ENCODE measurements at regions not wholly inside any gene's neighbourhood (a gene's known extent, or its start where the extent isn't known, plus 50 kb on each side); places are given as distances from the start of the nearest gene placed in this dataset.
A peak's percentile ranks its signal among the peaks of the same experiment; 100 is the strongest.

- no peaks in the 10 kb centered on the region for H3K4me1 ChIP-seq
- no peak overlapping the region for H3K4me3 ChIP-seq
- no peak for TF ChIP-seq POLR2AphosphoS5 (IDR thresholded peaks at IDR 0.05)
- TF ChIP-seq CTCF (IDR thresholded peaks at IDR 0.05) = no peak
- TF ChIP-seq POLR2A (IDR thresholded peaks at IDR 0.05) = no peak
- TF ChIP-seq EP300 (IDR thresholded peaks at IDR 0.05) = no peak
- 47 to 54% methylated on average over 3 of the region's 3 CpGs for WGBS, 2 donors
- peaks cover 0 to 13% (median 6%) of the 10 kb centered on the region in 4 donors for H3K9me3 ChIP-seq
- H3K36me3 ChIP-seq = no peaks in the 10 kb centered on the region
- no peak for DNase-seq
- H3K27me3 ChIP-seq = no peaks in the 10 kb centered on the region
- H3K27ac ChIP-seq = no peak overlapping the region
- ATAC-seq (ENCODE audit: low FRiP score in 2 of 2) = no peak
Observed at GRCh38 chr7:130831322-130831721, 97.3 kb upstream of the KLF14 start.

GRCh38 chr7:130831817-130832481 lies 97.9 kb upstream of the KLF14 start:
- Histone ChIP-seq H3K36me3 (no peaks in the 10 kb centered on the region), H3K27ac (no peak overlapping the region), H3K4me3 (no peak overlapping the region), H3K27me3 (no peaks in the 10 kb centered on the region), H3K4me1 (no peaks in the 10 kb centered on the region), H3K9me3 (peaks cover 0 to 8% (median 4%) of the 10 kb centered on the region in 4 donors)
- peak; percentile 27 to 72 (median 56) for TF ChIP-seq CTCF (IDR thresholded peaks at IDR 0.05)
- no peak for TF ChIP-seq POLR2AphosphoS5 (IDR thresholded peaks at IDR 0.05)
- WGBS, 2 donors = 31 to 45% methylated on average over 6 of the region's 6 CpGs
- ATAC-seq (ENCODE audit: low FRiP score in 2 of 2) = peak in 1 of 2 donors; percentile 63
- DNase-seq = no peak

GRCh38 chr7:130838738-130839137 lies 104.7 kb upstream of the KLF14 start:
- Histone ChIP-seq H3K4me3 (no peak overlapping the region), H3K4me1 (no peaks in the 10 kb centered on the region), H3K36me3 (no peaks in the 10 kb centered on the region), H3K27me3 (no peaks in the 10 kb centered on the region), H3K27ac (no peak overlapping the region), H3K9me3 (no peaks in the 10 kb centered on the region)
- DNase-seq (no peak), ATAC-seq (ENCODE audit: low FRiP score in 2 of 2) (peak in 1 of 2 donors; percentile 70)
- 62 to 68% methylated on average over 1 of the region's 1 CpG for WGBS, 2 donors
- TF ChIP-seq POLR2AphosphoS5 (IDR thresholded peaks at IDR 0.05) (no peak), POLR2A (IDR thresholded peaks at IDR 0.05) (no peak), CTCF (IDR thresholded peaks at IDR 0.05) (no peak), EP300 (IDR thresholded peaks at IDR 0.05) (no peak)

- H3K9me3 ChIP-seq = no peaks in the 10 kb centered on the region
- ATAC-seq (ENCODE audit: low FRiP score in 2 of 2) (no peak), DNase-seq (no peak)
- TF ChIP-seq EP300 (IDR thresholded peaks at IDR 0.05) (no peak), POLR2AphosphoS5 (IDR thresholded peaks at IDR 0.05) (no peak), CTCF (IDR thresholded peaks at IDR 0.05) (no peak), POLR2A (IDR thresholded peaks at IDR 0.05) (no peak)
- H3K4me1 ChIP-seq = no peaks in the 10 kb centered on the region
- no peak overlapping the region for H3K4me3 ChIP-seq
- H3K27me3 ChIP-seq = no peaks in the 10 kb centered on the region
- H3K27ac ChIP-seq = no peak overlapping the region
- H3K36me3 ChIP-seq = no peaks in the 10 kb centered on the region
- WGBS, 2 donors = 76 to 92% methylated on average over 2 of the region's 2 CpGs
Observed at GRCh38 chr7:130840599-130840998, 106.6 kb upstream of the KLF14 start.

GRCh38 chr7:130841416-130841815 lies 107.4 kb upstream of the KLF14 start:
- H3K36me3 ChIP-seq = no peaks in the 10 kb centered on the region
- H3K27ac ChIP-seq = no peak overlapping the region
- H3K4me1 ChIP-seq = no peaks in the 10 kb centered on the region
- ATAC-seq (ENCODE audit: low FRiP score in 2 of 2) = no peak
- WGBS, 2 donors = 41 to 62% methylated on average over 5 to 7 of the region's 7 CpGs
- H3K27me3 ChIP-seq = no peaks in the 10 kb centered on the region
- H3K9me3 ChIP-seq = no peaks in the 10 kb centered on the region
- DNase-seq = no peak
- TF ChIP-seq EP300 (IDR thresholded peaks at IDR 0.05) (no peak), CTCF (IDR thresholded peaks at IDR 0.05) (no peak), POLR2AphosphoS5 (IDR thresholded peaks at IDR 0.05) (no peak), POLR2A (IDR thresholded peaks at IDR 0.05) (no peak)
- H3K4me3 ChIP-seq = no peak overlapping the region

Measured in upper lobe of left lung (tissue), 6 donors.